WTC11 (cell line): ENCODE measurements at regions not wholly inside any gene's neighbourhood (a gene's known extent, or its start where the extent isn't known, plus 50 kb on each side); places are given as distances from the start of the nearest gene placed in this dataset.

Source experiments
- ATAC-seq: fragments of 200-7000 bp; cut with Tn5 transposase; 2 replicates; pipeline ENCODE4 v1.10.0; 2021; ENCODE audit warnings: mild to moderate bottlenecking, moderate library complexity
- CTCF ChIA-PET: fragments of 300-600 bp; sonication (Branson Sonifier 250); formaldehyde crosslinking; loops from one replicate; lab custom pipeline; 2021; ENCODE audit warnings: antibody characterized with exemption; lab: Charles Lee
- POLR2A ChIA-PET: fragments of 350-600 bp; sonication (Branson Sonifier 250); formaldehyde crosslinking; loops from one replicate; lab custom pipeline; 2021; ENCODE audit warnings: antibody characterized with exemption; lab: Charles Lee
- DNase-seq: peaks from one replicate; pipeline ENCODE4 v3.0.0; 2021; ENCODE audit warnings: low spot score
- H3K27ac Mint-ChIP-seq: 2 replicates; pipeline ENCODE4 v1.8.0; 2021; ENCODE audit warnings: mixed read lengths
- H3K27me3 Mint-ChIP-seq: 2 replicates; pipeline ENCODE4 v1.8.0; 2021; ENCODE audit warnings: low read depth, mild to moderate bottlenecking, moderate library complexity, mixed read lengths
- H3K36me3 Mint-ChIP-seq: 2 replicates; pipeline ENCODE4 v1.8.0; 2021; ENCODE audit warnings: mixed read lengths
- H3K4me1 Mint-ChIP-seq: 2 replicates; pipeline ENCODE4 v1.8.0; 2022; ENCODE audit warnings: mixed read lengths
- H3K4me3 Mint-ChIP-seq: 2 replicates; pipeline ENCODE4 v1.8.0; 2021; ENCODE audit warnings: mild to moderate bottlenecking, moderate library complexity, mixed read lengths
- H3K9me3 Mint-ChIP-seq: 2 replicates; pipeline ENCODE4 v1.8.0; 2021; ENCODE audit warnings: mixed read lengths
- AFF4 ChIP-seq: sonication (generic); formaldehyde crosslinking; IDR thresholded peaks from 2 replicates; pipeline ENCODE4 v1.8.1; 2023; ENCODE audit warnings: mild to moderate bottlenecking, missing genetic modification reagents, borderline replicate concordance
- AR ChIP-seq: fragments of 250-450 bp; sonication (Bioruptor Pico); IDR thresholded peaks from 2 replicates; pipeline ENCODE4 v1.9.0; 2021; ENCODE audit warnings: mild to moderate bottlenecking
- ATF1 ChIP-seq: sonication (generic); formaldehyde crosslinking; IDR thresholded peaks from 2 replicates; pipeline ENCODE4 v1.8.1; 2023; ENCODE audit warnings: mild to moderate bottlenecking, moderate library complexity, missing genetic modification reagents
- CBFB ChIP-seq: sonication (generic); formaldehyde crosslinking; IDR thresholded peaks from 2 replicates; pipeline ENCODE4 v1.8.1; 2022; ENCODE audit warnings: mild to moderate bottlenecking, low read depth, missing genetic modification reagents
- CTCF ChIP-seq: fragments of 200-600 bp; IDR thresholded peaks from 2 replicates; pipeline ENCODE4 v1.8.0; 2022; ENCODE audit warnings: antibody characterized with exemption
- HMGA2 ChIP-seq: fragments of 250-450 bp; sonication (Bioruptor Pico); IDR thresholded peaks from 2 replicates; pipeline ENCODE4 v1.4.0; 2021; ENCODE audit warnings: mild to moderate bottlenecking, moderate library complexity
- HMGXB4 ChIP-seq: sonication (generic); formaldehyde crosslinking; IDR thresholded peaks from 2 replicates; pipeline ENCODE4 v1.8.1; 2023; ENCODE audit warnings: mild to moderate bottlenecking, moderate library complexity, missing genetic modification reagents
- MXD4 ChIP-seq: fragments of 250-450 bp; sonication (Bioruptor Pico); IDR thresholded peaks from 2 replicates; pipeline ENCODE4 v1.8.0; 2021; ENCODE audit warnings: mild to moderate bottlenecking, moderate library complexity, borderline replicate concordance
- NFE2L1 ChIP-seq: sonication (generic); formaldehyde crosslinking; IDR thresholded peaks from 2 replicates; pipeline ENCODE4 v1.8.1; 2023; ENCODE audit warnings: missing genetic modification reagents
- NR3C1 ChIP-seq: sonication (generic); formaldehyde crosslinking; conservative IDR thresholded peaks from 2 replicates; pipeline ENCODE4 v1.8.1; 2023; ENCODE audit warnings: low read depth, mild to moderate bottlenecking, missing genetic modification reagents
- OVOL2 ChIP-seq: fragments of 250-450 bp; sonication (Bioruptor Pico); IDR thresholded peaks from 2 replicates; pipeline ENCODE4 v1.9.0; 2021; ENCODE audit warnings: mild to moderate bottlenecking, borderline replicate concordance
- TEAD1 ChIP-seq: sonication (generic); formaldehyde crosslinking; IDR thresholded peaks from 2 replicates; pipeline ENCODE4 v1.8.0; 2022; ENCODE audit warnings: mild to moderate bottlenecking, missing genetic modification reagents
- ZMAT4 ChIP-seq: fragments of 250-450 bp; sonication (Bioruptor Pico); IDR thresholded peaks from 2 replicates; pipeline ENCODE4 v1.9.0; 2021; ENCODE audit warnings: mild to moderate bottlenecking
- ZNF317 ChIP-seq: sonication (generic); formaldehyde crosslinking; IDR thresholded peaks from 2 replicates; pipeline ENCODE4 v1.8.1; 2023; ENCODE audit warnings: low read depth, mild to moderate bottlenecking, moderate library complexity, missing genetic modification reagents, borderline replicate concordance
- ZNF396 ChIP-seq: fragments of 250-450 bp; sonication (Bioruptor Pico); IDR thresholded peaks from 2 replicates; pipeline ENCODE4 v1.8.0; 2021; ENCODE audit warnings: mild to moderate bottlenecking, moderate library complexity, borderline replicate concordance
- ZNF416 ChIP-seq: fragments of 250-450 bp; sonication (Bioruptor Pico); IDR thresholded peaks from 2 replicates; pipeline ENCODE4 v1.9.0; 2021; ENCODE audit warnings: mild to moderate bottlenecking, inconsistent platforms
- ZNF423 ChIP-seq: fragments of 250-450 bp; sonication (Bioruptor Pico); IDR thresholded peaks from 2 replicates; pipeline ENCODE4 v2.1.2; 2022; ENCODE audit warnings: mild to moderate bottlenecking, moderate library complexity
- ZNF532 ChIP-seq: fragments of 250-450 bp; sonication (Bioruptor Pico); IDR thresholded peaks from 2 replicates; pipeline ENCODE4 v1.9.0; 2021; ENCODE audit warnings: mild to moderate bottlenecking, borderline replicate concordance

GRCh38 chr11:80317612-80318011, 876.8 kb upstream of the TENM4 start:
- ChIA-PET CTCF (no interaction called here), POLR2A (no interaction called here)
- no peak for DNase-seq
- H3K27ac Mint-ChIP-seq = no peak overlapping the region
- peaks cover 19% of the 10 kb centered on the region for H3K4me1 Mint-ChIP-seq
- no peak for TF ChIP-seq HMGA2 (CRISPR knock-in tag)
- no peak for TF ChIP-seq ZNF423 (CRISPR knock-in tag)
- TF ChIP-seq HMGXB4 (CRISPR knock-in tag) = no peak
- no peak for TF ChIP-seq TEAD1 (CRISPR knock-in tag)
- no peak for TF ChIP-seq ZMAT4
- TF ChIP-seq OVOL2 (CRISPR knock-in tag) = no peak
- no peak for TF ChIP-seq AFF4 (CRISPR knock-in tag)
- no peak for TF ChIP-seq NFE2L1 (CRISPR knock-in tag)
- TF ChIP-seq ATF1 = no peak
- no peak for TF ChIP-seq AR (CRISPR knock-in tag)
- TF ChIP-seq ZNF416 (CRISPR knock-in tag) = no peak
- no peak for TF ChIP-seq ZNF317 (CRISPR knock-in tag)
- TF ChIP-seq MXD4 (CRISPR knock-in tag) = no peak
- TF ChIP-seq ZNF396 (CRISPR knock-in tag) = no peak
- TF ChIP-seq CTCF = no peak
- TF ChIP-seq CBFB (CRISPR knock-in tag) = no peak
- TF ChIP-seq ZNF532 (CRISPR knock-in tag) = no peak
- no peak for TF ChIP-seq NR3C1 (CRISPR knock-in tag)
- peaks cover 8% of the 10 kb centered on the region for H3K9me3 Mint-ChIP-seq
- ATAC-seq = no peak
- peaks cover 63% of the 10 kb centered on the region for H3K27me3 Mint-ChIP-seq
- H3K36me3 Mint-ChIP-seq = peaks cover 8% of the 10 kb centered on the region
- H3K4me3 Mint-ChIP-seq = no peak overlapping the region
